Endothelial cell of umbilical vein (primary cell): ENCODE measurements at regions not wholly inside any gene's neighbourhood (a gene's known extent, or its start where the extent isn't known, plus 50 kb on each side); places are given as distances from the start of the nearest gene placed in this dataset.

Source experiments
- BruUV-seq: library from RNA; stranded (reverse); fragments of 400-500 nt; replicated peaks from 2 replicates; lab custom pipeline; 2021; lab: Mats Ljungman, UMichigan
- CTCF ChIA-PET: fragments of 300-600, 350-600 bp; sonication (Branson Sonifier 250); formaldehyde crosslinking; loops from one replicate; lab custom pipeline; 2021; ENCODE audit warnings: antibody characterized with exemption, inconsistent platforms; lab: Charles Lee
- POLR2A ChIA-PET: fragments of 300-600, 350-600 bp; sonication (Branson Sonifier 250); formaldehyde crosslinking; loops from one replicate; lab custom pipeline; 2021; ENCODE audit warnings: antibody characterized with exemption, inconsistent platforms; lab: Charles Lee
- DNase-seq: peaks from one replicate; pipeline ENCODE4 v3.0.0-alpha.2; 2011; ENCODE audit warnings: low read depth, low spot score
- FAIRE-seq: peaks from 2 replicates; lab custom pipeline; 2011; peaks lifted over from hg19 to GRCh38; lab: Jason Lieb, UNC
- H2AFZ ChIP-seq: 2 replicates; pipeline ENCODE4 v1.6.0; 2012; ENCODE audit warnings: low read depth, low read length, control low read depth, inconsistent platforms
- H3K27ac ChIP-seq: 2 replicates; pipeline ENCODE4 v1.5.1; 2011; ENCODE audit warnings: low read depth, mild to moderate bottlenecking, control low read depth, low read length, moderate library complexity; ENCODE audit not compliant: insufficient read depth
- H3K27me3 ChIP-seq, 2 experiments: 2 replicates each; pipeline versions ENCODE4 v1.6.0 to v1.6.1; 2011; ENCODE audit warnings: low read length in 2 of 2, mixed read lengths in 1 of 2; ENCODE audit not compliant: control insufficient read depth in 2 of 2, insufficient read depth in 2 of 2
- H3K36me3 ChIP-seq, 2 experiments: 2 replicates in 1 of 2; 3 replicates in 1 of 2; pipeline ENCODE4 v1.5.1; 2011; ENCODE audit warnings: low read length in 2 of 2, mild to moderate bottlenecking in 1 of 2, moderate library complexity in 1 of 2; ENCODE audit not compliant: control insufficient read depth in 2 of 2, insufficient read depth in 2 of 2; ENCODE audit errors: extremely low read depth in 1 of 2
- H3K4me1 ChIP-seq: 3 replicates; pipeline ENCODE4 v1.5.1; 2011; ENCODE audit warnings: mild to moderate bottlenecking, low read length; ENCODE audit not compliant: control insufficient read depth, insufficient read depth; ENCODE audit errors: extremely low read depth
- H3K4me2 ChIP-seq: 2 replicates; pipeline ENCODE4 v1.6.1; 2011; ENCODE audit warnings: low read length, control low read depth, mixed read lengths; ENCODE audit not compliant: insufficient read depth
- H3K4me3 ChIP-seq, 3 experiments: fragments of 200-600 bp in 1 of 3; sonication (generic), shearing (Covaris generic) in 1 of 3; replicated peaks in 1 of 3; 2 replicates each; pipeline ENCODE4 v1.5.1; 2011 to 2016; ENCODE audit warnings: control low read depth in 3 of 3, low read length in 3 of 3, mild to moderate bottlenecking in 2 of 3, inconsistent platforms in 1 of 3, low read depth in 1 of 3, moderate library complexity in 1 of 3; ENCODE audit not compliant: insufficient read depth in 1 of 3
- H3K79me2 ChIP-seq: 2 replicates; pipeline ENCODE4 v1.6.0; 2012; ENCODE audit warnings: low read length, inconsistent platforms; ENCODE audit not compliant: control insufficient read depth, insufficient read depth
- H3K9ac ChIP-seq: replicated peaks from 2 replicates; pipeline ENCODE3; 2011; ENCODE audit warnings: low read length, control low read depth; ENCODE audit not compliant: insufficient read depth; ENCODE audit errors: extremely low read depth
- H3K9me1 ChIP-seq: replicated peaks from 3 replicates; pipeline ENCODE4 v1.6.0; 2011; ENCODE audit warnings: mild to moderate bottlenecking, low read length; ENCODE audit not compliant: control insufficient read depth, insufficient read depth; ENCODE audit errors: extremely low read depth
- H3K9me3 ChIP-seq: replicated peaks from 2 replicates; pipeline ENCODE4 v1.5.1; 2012; ENCODE audit warnings: low read length, inconsistent platforms; ENCODE audit not compliant: control insufficient read depth, insufficient read depth
- H4K20me1 ChIP-seq: replicated peaks from 2 replicates; pipeline ENCODE3; 2011; ENCODE audit warnings: mild to moderate bottlenecking, low read length; ENCODE audit not compliant: control insufficient read depth, insufficient read depth; ENCODE audit errors: extremely low read depth
- CTCF ChIP-seq, 2 donors: IDR thresholded peaks; 1 replicate in 1 of 2; 2 replicates in 1 of 2; pipeline ENCODE4 v1.5.1; 2011; ENCODE audit warnings: low read length in 2 of 2, mild to moderate bottlenecking in 2 of 2, moderate library complexity in 2 of 2, control low read depth in 1 of 2, inconsistent platforms in 1 of 2, low read depth in 1 of 2; ENCODE audit not compliant: insufficient read depth in 1 of 2; ENCODE audit errors: extremely low read depth in 1 of 2
- EZH2 ChIP-seq: IDR thresholded peaks from 2 replicates; pipeline ENCODE4 v1.6.1; 2012; ENCODE audit warnings: borderline replicate concordance, low read depth, mild to moderate bottlenecking, moderate library complexity, low read length, inconsistent platforms; ENCODE audit not compliant: severe bottlenecking
- FOS ChIP-seq: IDR thresholded peaks from 2 replicates; pipeline ENCODE4 v1.6.1; 2011; ENCODE audit warnings: mild to moderate bottlenecking, low read length, moderate library complexity, borderline replicate concordance; ENCODE audit not compliant: insufficient read depth
- GATA2 ChIP-seq: IDR thresholded peaks from 2 replicates; pipeline ENCODE4 v1.7.0; 2011; ENCODE audit warnings: low read depth, mild to moderate bottlenecking, moderate library complexity, mixed read lengths, low read length; ENCODE audit not compliant: insufficient read length, insufficient read depth
- JUN ChIP-seq: IDR thresholded peaks from 2 replicates; pipeline ENCODE4 v1.6.1; 2011; ENCODE audit warnings: borderline replicate concordance, low read depth; ENCODE audit not compliant: insufficient read length, insufficient read depth
- MYC ChIP-seq: IDR thresholded peaks from one replicate; pipeline ENCODE4 v1.6.1; 2011; ENCODE audit warnings: mild to moderate bottlenecking, low read depth, low read length
- POLR2A ChIP-seq: IDR thresholded peaks from 2 replicates; pipeline ENCODE4 v1.6.1; 2012; ENCODE audit warnings: low read depth, mild to moderate bottlenecking, control low read depth, low read length
- POLR2AphosphoS5 ChIP-seq: IDR thresholded peaks from 2 replicates; pipeline ENCODE4 v1.6.1; 2012; ENCODE audit warnings: low read depth, mild to moderate bottlenecking, control low read depth, low read length, moderate library complexity; ENCODE audit not compliant: insufficient read depth
- dilution Hi-C: fragments of 300-500 bp; cut with MboI; formaldehyde crosslinking; loops from one replicate; pipeline ENCODE4 v1.15.0; 2019; ENCODE audit warnings: low sequenced_read_pairs; ENCODE audit not compliant: extremely low pct_ligation_motif_present
- intact Hi-C: fragments of 100-400 bp; cut with micrococcal nuclease; formaldehyde crosslinking; loops from one replicate; pipeline ENCODE4 v1.10.0; 2022
- TF ChIP-seq, protein P1 (sequence below): IDR thresholded peaks from 2 replicates; pipeline ENCODE4 v1.6.1; 2011; ENCODE audit not compliant: insufficient read depth, insufficient read length

DNA sequence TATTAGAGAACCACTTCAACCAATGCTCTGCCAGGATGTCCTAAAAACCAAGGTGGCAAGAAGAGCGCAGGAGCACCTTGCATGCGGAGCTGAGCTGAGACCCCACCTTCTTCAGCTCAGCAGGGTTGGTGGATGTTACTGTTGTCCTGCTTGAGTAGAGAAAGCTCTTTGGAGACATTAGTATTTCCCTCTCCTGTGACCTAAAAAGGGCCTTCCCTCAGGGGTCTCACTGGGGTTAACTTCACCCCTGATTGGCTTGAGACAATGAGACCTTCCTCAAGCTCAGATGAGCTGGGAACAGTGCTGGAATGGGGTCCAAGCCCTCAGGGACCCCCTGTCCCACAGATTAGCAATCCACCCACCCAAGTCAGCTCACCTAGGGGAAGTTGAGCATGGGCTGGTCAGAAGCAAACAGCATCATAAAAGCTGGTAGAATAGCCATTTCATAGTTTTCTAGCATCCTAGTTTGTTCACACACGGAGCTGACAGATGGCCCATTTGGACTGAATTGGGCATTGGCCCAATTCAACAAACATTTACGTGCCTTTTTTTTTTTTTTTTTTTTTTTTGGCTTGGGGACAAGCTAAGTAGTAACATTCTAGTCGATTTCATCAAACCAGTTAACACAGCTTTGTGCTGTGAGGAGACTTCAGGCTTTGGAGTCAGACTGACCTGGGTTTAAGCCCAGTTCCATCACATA, 100.6 kb upstream of the HABP2 start:
- Histone ChIP-seq H3K4me2 (no peak overlapping the region), H3K79me2 (no peaks in the 10 kb centered on the region), H3K27me3 (peaks cover 0 to 6% of the 10 kb centered on the region in 2 experiments), H2AFZ (no peak overlapping the region), H3K9ac (no peak overlapping the region), H3K4me3 (no peak overlapping the region), H3K4me1 (no peaks in the 10 kb centered on the region), H3K9me1 (no peaks in the 10 kb centered on the region), H3K9me3 (no peaks in the 10 kb centered on the region), H3K27ac (no peak overlapping the region), H4K20me1 (no peaks in the 10 kb centered on the region), H3K36me3 (no peaks in the 10 kb centered on the region)
- POLR2A ChIA-PET, result no interaction called here
- FAIRE-seq (no peak), DNase-seq (no peak)
- BruUV-seq, result no TSS peak
- CTCF ChIA-PET, result interaction anchor here (0.6 to 2.2 kb wide), 4 partner anchors 9 to 980 kb away, joined by 3 to 8 read pairs (median 4); no protein-coding TSS in a partner anchor
- dilution Hi-C loops (no loop called here), intact Hi-C loops (no loop called here)
- TF ChIP-seq, protein P1, sequence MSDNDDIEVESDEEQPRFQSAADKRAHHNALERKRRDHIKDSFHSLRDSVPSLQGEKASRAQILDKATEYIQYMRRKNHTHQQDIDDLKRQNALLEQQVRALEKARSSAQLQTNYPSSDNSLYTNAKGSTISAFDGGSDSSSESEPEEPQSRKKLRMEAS, result no peak
- TF ChIP-seq POLR2AphosphoS5 (no peak), GATA2 (no peak)

- CTCF ChIA-PET, result interaction anchor here (1.0 to 2.3 kb wide), 9 partner anchors 10 to 981 kb away, joined by 3 to 25 read pairs (median 8); no protein-coding TSS in a partner anchor
Observed at GRCh38 chr10:113453351-113453750, 99.5 kb upstream of the HABP2 start.

More at GRCh38 chr10:113453351-113453750, 99.5 kb upstream of the HABP2 start:
- no peak for FAIRE-seq
- Histone ChIP-seq H3K4me3 (no peak overlapping the region), H3K4me2 (no peak overlapping the region), H4K20me1 (no peaks in the 10 kb centered on the region), H3K4me1 (no peaks in the 10 kb centered on the region), H3K9ac (no peak overlapping the region), H3K9me1 (no peaks in the 10 kb centered on the region), H3K79me2 (no peaks in the 10 kb centered on the region), H3K27ac (no peak overlapping the region), H3K36me3 (no peaks in the 10 kb centered on the region), H3K27me3 (peaks cover 0 to 6% of the 10 kb centered on the region in 2 experiments), H3K9me3 (no peaks in the 10 kb centered on the region), H2AFZ (no peak overlapping the region)
- intact Hi-C loops (no loop called here), dilution Hi-C loops (no loop called here)
- no peak for DNase-seq
- no TSS peak for BruUV-seq
- TF ChIP-seq, protein P1, result no peak
- TF ChIP-seq MYC (no peak), EZH2 (no peak), GATA2 (no peak), POLR2A (no peak), CTCF (IDR thresholded peaks at IDR 0.05; ENCODE audit: extremely low read depth in 1 of 2, insufficient read depth in 1 of 2, low read depth in 1 of 2, low read length in 2 of 2) (no peak), JUN (no peak), POLR2AphosphoS5 (no peak), FOS (no peak)
- POLR2A ChIA-PET, result no interaction called here
